ENCODE measurements at regions not wholly inside any gene's neighbourhood (a gene's known extent, or its start where the extent isn't known, plus 50 kb on each side); places are given as distances from the start of the nearest gene placed in this dataset.

GRCh38 chr12:20119596-20120402 is 248.5 kb upstream of the PDE3A start:
- Histone ChIP-seq H3K36me3 (replicated peaks in 1 of 2; ENCODE audit: control extremely low read depth in 1 of 2, control insufficient read depth in 1 of 2, extremely low read depth in 1 of 2, insufficient read depth in 2 of 2, low read length in 1 of 2) (no peaks in the 10 kb centered on the region), H2AFZ (ENCODE audit: insufficient read depth, low read depth, low read length, poor library complexity, severe bottlenecking) (no peak overlapping the region), H3K9ac (ENCODE audit: low read length) (no peak overlapping the region), H3K27ac (ENCODE audit: low read length in 2 of 2) (no peak overlapping the region), H3K4me3 (ENCODE audit: control extremely low read depth in 1 of 5, extremely low read depth in 1 of 5, insufficient read depth in 1 of 5, low read depth in 2 of 5, low read length in 4 of 5) (no peak overlapping the region), H3K9me3 (ENCODE audit: control extremely low read depth in 1 of 3, control insufficient read depth in 2 of 3, insufficient read depth in 1 of 3, low read length in 2 of 3) (peaks cover 0 to 8% (median 0%) of the 10 kb centered on the region in 3 donors), H4K20me1 (ENCODE audit: control insufficient read depth, insufficient read depth, low read length, poor library complexity, severe bottlenecking) (no peaks in the 10 kb centered on the region), H3K27me3 (replicated peaks in 1 of 4; ENCODE audit: control extremely low read depth in 1 of 4, control insufficient read depth in 3 of 4, insufficient read depth in 4 of 4, low read length in 3 of 4) (no peaks in the 10 kb centered on the region), H3K4me1 (ENCODE audit: control insufficient read depth in 2 of 2, insufficient read depth in 2 of 2, low read length in 2 of 2) (no peaks in the 10 kb centered on the region), H3K4me2 (replicated peaks; ENCODE audit: low read depth, low read length, poor library complexity, severe bottlenecking) (no peak overlapping the region), H3K79me2 (ENCODE audit: control insufficient read depth, insufficient read depth, low read length) (no peaks in the 10 kb centered on the region)
- DNase-seq (no peak), ATAC-seq (ENCODE audit: low read depth) (no peak)
- Mint-ChIP-seq H3K27me3 (no peaks in the 10 kb centered on the region), H3K4me1 (no peaks in the 10 kb centered on the region), H3K9me3 (ENCODE audit: insufficient read depth) (peaks cover 7% of the 10 kb centered on the region), H3K27ac (no peak overlapping the region), H3K4me3 (no peak overlapping the region)
- TF ChIP-seq CTCF (IDR thresholded peaks at IDR 0.05) (no peak), EZH2 (IDR thresholded peaks at IDR 0.05; ENCODE audit: borderline replicate concordance, insufficient read depth, low read depth, low read length, poor library complexity, severe bottlenecking) (no peak)
- intact Hi-C loops (cut with micrococcal nuclease) = no loop called here
- ChIA-PET CTCF (no interaction called here), POLR2A (no interaction called here)
- 93% methylated on average over 2 of the region's 11 CpGs for WGBS (ENCODE audit: insufficient coverage)

- Histone ChIP-seq H3K36me3 (replicated peaks in 1 of 2; ENCODE audit: control extremely low read depth in 1 of 2, control insufficient read depth in 1 of 2, extremely low read depth in 1 of 2, insufficient read depth in 2 of 2, low read length in 1 of 2) (no peaks in the 10 kb centered on the region), H2AFZ (ENCODE audit: insufficient read depth, low read depth, low read length, poor library complexity, severe bottlenecking) (no peak overlapping the region), H3K4me3 (ENCODE audit: control extremely low read depth in 1 of 5, extremely low read depth in 1 of 5, insufficient read depth in 1 of 5, low read depth in 2 of 5, low read length in 4 of 5) (no peak overlapping the region), H3K27ac (ENCODE audit: low read length in 2 of 2) (no peak overlapping the region), H3K4me1 (ENCODE audit: control insufficient read depth in 2 of 2, insufficient read depth in 2 of 2, low read length in 2 of 2) (no peaks in the 10 kb centered on the region), H3K9me3 (ENCODE audit: control extremely low read depth in 1 of 3, control insufficient read depth in 2 of 3, insufficient read depth in 1 of 3, low read length in 2 of 3) (peaks cover 0 to 4% (median 0%) of the 10 kb centered on the region in 3 donors), H3K79me2 (ENCODE audit: control insufficient read depth, insufficient read depth, low read length) (no peaks in the 10 kb centered on the region), H3K27me3 (replicated peaks in 1 of 4; ENCODE audit: control extremely low read depth in 1 of 4, control insufficient read depth in 3 of 4, insufficient read depth in 4 of 4, low read length in 3 of 4) (no peaks in the 10 kb centered on the region), H3K4me2 (replicated peaks; ENCODE audit: low read depth, low read length, poor library complexity, severe bottlenecking) (no peak overlapping the region), H4K20me1 (ENCODE audit: control insufficient read depth, insufficient read depth, low read length, poor library complexity, severe bottlenecking) (no peaks in the 10 kb centered on the region), H3K9ac (ENCODE audit: low read length) (no peak overlapping the region)
- ATAC-seq (ENCODE audit: low read depth) = no peak
- ChIA-PET CTCF (no interaction called here), POLR2A (no interaction called here)
- H3K27ac Mint-ChIP-seq = no peak overlapping the region
- no peak for TF ChIP-seq EZH2 (IDR thresholded peaks at IDR 0.05; ENCODE audit: borderline replicate concordance, insufficient read depth, low read depth, low read length, poor library complexity, severe bottlenecking)
- TF ChIP-seq CTCF (IDR thresholded peaks at IDR 0.05) = no peak
- intact Hi-C loops (cut with micrococcal nuclease) = no loop called here
- no peak for DNase-seq
- H3K9me3 Mint-ChIP-seq (ENCODE audit: insufficient read depth) = peaks cover 7% of the 10 kb centered on the region
- H3K4me3 Mint-ChIP-seq = no peak overlapping the region
- no peaks in the 10 kb centered on the region for H3K27me3 Mint-ChIP-seq
- no peaks in the 10 kb centered on the region for H3K4me1 Mint-ChIP-seq
Observed at GRCh38 chr12:20120403-20120725, 248.0 kb upstream of the PDE3A start.

Measured in B cell (primary cell).